ENCODE measurements at regions not wholly inside any gene's neighbourhood (a gene's known extent, or its start where the extent isn't known, plus 50 kb on each side); places are given as distances from the start of the nearest gene placed in this dataset.

- CTCF ChIA-PET, result no interaction called here
- Mint-ChIP-seq H3K27me3 (no peaks in the 10 kb centered on the region), H3K4me3 (no peak overlapping the region), H3K27ac (no peak overlapping the region), H3K9me3 (peaks cover 14% of the 10 kb centered on the region), H3K36me3 (no peaks in the 10 kb centered on the region), H3K4me1 (no peaks in the 10 kb centered on the region)
- no peak for DNase-seq
Measured at GRCh38 chr4:166518776-166519175, 645.7 kb downstream of the TLL1 start.

DNA sequence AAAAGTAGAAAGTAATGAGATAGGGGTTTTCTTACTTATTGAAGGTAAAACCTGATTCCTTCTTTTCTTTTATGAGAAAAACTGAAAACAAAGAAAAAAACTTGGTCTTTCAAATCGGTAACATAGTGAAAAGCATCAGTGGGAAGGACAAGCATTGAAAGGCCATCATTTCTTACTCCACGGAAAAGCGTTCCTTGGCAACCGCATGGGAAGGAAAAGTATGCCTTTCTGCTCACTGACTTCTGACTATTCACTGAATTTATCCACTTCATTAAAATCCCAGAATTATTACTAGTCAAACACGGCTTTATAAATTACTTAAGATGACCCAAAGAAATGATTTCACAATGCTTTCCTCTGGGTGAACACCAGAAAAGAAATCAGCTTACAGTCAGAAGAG, 646.7 kb downstream of the TLL1 start:
- no peak overlapping the region for H3K4me3 Mint-ChIP-seq
- CTCF ChIA-PET, result no interaction called here
- no peaks in the 10 kb centered on the region for H3K4me1 Mint-ChIP-seq
- peaks cover 14% of the 10 kb centered on the region for H3K9me3 Mint-ChIP-seq
- no peaks in the 10 kb centered on the region for H3K27me3 Mint-ChIP-seq
- no peak overlapping the region for H3K27ac Mint-ChIP-seq
- no peak for DNase-seq
- no peaks in the 10 kb centered on the region for H3K36me3 Mint-ChIP-seq

DNA sequence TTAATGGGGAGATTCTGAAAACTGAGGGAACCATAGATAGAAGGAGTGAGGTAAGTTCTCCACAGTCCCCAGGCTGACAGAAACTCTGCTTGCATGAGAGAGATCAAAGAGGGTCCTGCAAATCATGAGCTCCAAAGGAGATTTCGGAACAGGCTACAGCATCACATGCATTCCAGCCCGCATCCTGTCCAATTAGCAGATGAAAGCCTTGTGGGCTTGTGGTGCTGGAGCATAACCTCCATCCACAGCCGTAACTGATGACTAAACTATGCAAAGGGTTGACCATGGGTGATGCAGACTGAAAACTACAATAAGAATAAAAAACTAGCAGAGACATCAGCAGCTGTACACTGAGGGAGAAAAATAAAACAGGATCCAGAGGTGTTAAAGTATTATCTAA, 654.5 kb downstream of the TLL1 start:
- CTCF ChIA-PET, result no interaction called here
- no peak overlapping the region for H3K4me3 Mint-ChIP-seq
- H3K27ac Mint-ChIP-seq, result no peak overlapping the region
- H3K4me1 Mint-ChIP-seq, result no peaks in the 10 kb centered on the region
- H3K36me3 Mint-ChIP-seq, result no peaks in the 10 kb centered on the region
- no peak for DNase-seq
- H3K9me3 Mint-ChIP-seq, result peaks cover 7% of the 10 kb centered on the region
- H3K27me3 Mint-ChIP-seq, result no peaks in the 10 kb centered on the region

- no peaks in the 10 kb centered on the region for H3K36me3 Mint-ChIP-seq
- CTCF ChIA-PET, result no interaction called here
Measured at GRCh38 chr4:166531703-166532102, 658.7 kb downstream of the TLL1 start.

DNA sequence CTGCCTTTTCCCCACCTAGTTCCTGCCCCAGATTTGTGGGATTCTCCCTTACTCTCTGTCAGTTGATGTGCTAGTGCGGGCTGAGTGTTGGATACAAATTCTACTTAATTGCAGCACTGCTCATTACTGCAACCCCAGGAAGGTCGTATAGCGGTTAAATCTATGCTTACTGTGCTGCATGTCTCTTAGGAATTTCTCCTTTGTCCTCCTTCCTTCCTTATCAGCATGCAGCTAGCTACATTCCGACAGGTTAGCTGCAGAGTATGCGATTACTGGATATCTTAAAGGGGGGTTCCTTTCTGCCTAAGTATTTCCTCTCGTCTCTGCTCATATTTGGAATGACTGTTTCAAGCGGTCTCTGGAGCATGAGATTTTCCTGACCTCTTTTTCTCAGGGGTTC, 662.8 kb downstream of the TLL1 start:
- H3K4me1 Mint-ChIP-seq, result no peaks in the 10 kb centered on the region
- CTCF ChIA-PET, result no interaction called here
- no peak overlapping the region for H3K27ac Mint-ChIP-seq
- H3K9me3 Mint-ChIP-seq, result peaks cover 2% of the 10 kb centered on the region
- DNase-seq, result no peak
- H3K4me3 Mint-ChIP-seq, result no peak overlapping the region
- no peaks in the 10 kb centered on the region for H3K36me3 Mint-ChIP-seq
- no peaks in the 10 kb centered on the region for H3K27me3 Mint-ChIP-seq

More at GRCh38 chr4:166531703-166532102, 658.7 kb downstream of the TLL1 start:
- no peaks in the 10 kb centered on the region for H3K4me1 Mint-ChIP-seq
- DNase-seq, result no peak
- H3K27ac Mint-ChIP-seq, result no peak overlapping the region
- H3K27me3 Mint-ChIP-seq, result no peaks in the 10 kb centered on the region
- H3K9me3 Mint-ChIP-seq, result peaks cover 5% of the 10 kb centered on the region
- no peak overlapping the region for H3K4me3 Mint-ChIP-seq

GRCh38 chr4:166538491-166539005, 665.5 kb downstream of the TLL1 start:
- Mint-ChIP-seq H3K4me3 (no peak overlapping the region), H3K27ac (no peak overlapping the region), H3K9me3 (peaks cover 2% of the 10 kb centered on the region), H3K36me3 (no peaks in the 10 kb centered on the region), H3K27me3 (no peaks in the 10 kb centered on the region), H3K4me1 (no peaks in the 10 kb centered on the region)
- CTCF ChIA-PET, result no interaction called here
- no peak for DNase-seq

GRCh38 chr4:166546009-166546408, 673.0 kb downstream of the TLL1 start:
- Mint-ChIP-seq H3K27ac (no peak overlapping the region), H3K27me3 (no peaks in the 10 kb centered on the region), H3K4me1 (no peaks in the 10 kb centered on the region), H3K9me3 (no peaks in the 10 kb centered on the region), H3K4me3 (no peak overlapping the region), H3K36me3 (no peaks in the 10 kb centered on the region)
- DNase-seq, result no peak
- CTCF ChIA-PET, result interaction anchor here (0.7 kb wide), 1 partner anchor 11 kb away, joined by 3 read pairs; no protein-coding TSS in a partner anchor

GRCh38 chr4:166577639-166578038, 656.7 kb downstream of the SPOCK3 start:
- H3K27ac Mint-ChIP-seq, result no peak overlapping the region
- no peak for DNase-seq
- CTCF ChIA-PET, result no interaction called here
- H3K4me3 Mint-ChIP-seq, result no peak overlapping the region
- no peaks in the 10 kb centered on the region for H3K4me1 Mint-ChIP-seq
- H3K27me3 Mint-ChIP-seq, result no peaks in the 10 kb centered on the region
- peaks cover 11% of the 10 kb centered on the region for H3K9me3 Mint-ChIP-seq
- no peaks in the 10 kb centered on the region for H3K36me3 Mint-ChIP-seq

DNA sequence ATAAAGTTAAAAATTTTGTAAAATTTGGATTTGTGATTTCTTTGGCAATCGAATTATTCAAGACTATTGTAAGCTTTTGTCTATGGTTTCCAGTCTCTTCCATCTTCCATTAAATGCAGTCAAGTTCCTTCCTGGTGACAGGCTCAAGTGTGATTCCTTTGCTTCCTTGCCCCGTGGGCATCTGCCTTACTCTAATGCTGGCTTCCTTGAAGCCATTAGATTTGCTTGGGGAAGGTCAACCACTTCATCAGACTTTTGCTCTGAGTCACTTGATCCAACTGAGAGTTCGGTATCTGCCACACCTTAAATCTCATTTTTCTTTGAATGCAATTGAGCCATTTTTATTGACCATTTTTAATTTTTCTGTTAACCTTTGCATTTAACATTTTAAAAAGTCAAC, 648.8 kb downstream of the SPOCK3 start:
- no peak for DNase-seq
- H3K4me1 Mint-ChIP-seq, result no peaks in the 10 kb centered on the region
- H3K4me3 Mint-ChIP-seq, result no peak overlapping the region
- H3K9me3 Mint-ChIP-seq, result peaks cover 19% of the 10 kb centered on the region
- CTCF ChIA-PET, result no interaction called here
- H3K27ac Mint-ChIP-seq, result no peak overlapping the region
- H3K27me3 Mint-ChIP-seq, result no peaks in the 10 kb centered on the region
- H3K36me3 Mint-ChIP-seq, result no peaks in the 10 kb centered on the region

- no peak for DNase-seq
- Mint-ChIP-seq H3K27me3 (no peaks in the 10 kb centered on the region), H3K27ac (no peak overlapping the region), H3K9me3 (peaks cover 1% of the 10 kb centered on the region), H3K4me1 (no peaks in the 10 kb centered on the region), H3K4me3 (no peak overlapping the region), H3K36me3 (no peaks in the 10 kb centered on the region)
- CTCF ChIA-PET, result no interaction called here
Measured at GRCh38 chr4:166594326-166594946, 639.9 kb downstream of the SPOCK3 start.

DNA sequence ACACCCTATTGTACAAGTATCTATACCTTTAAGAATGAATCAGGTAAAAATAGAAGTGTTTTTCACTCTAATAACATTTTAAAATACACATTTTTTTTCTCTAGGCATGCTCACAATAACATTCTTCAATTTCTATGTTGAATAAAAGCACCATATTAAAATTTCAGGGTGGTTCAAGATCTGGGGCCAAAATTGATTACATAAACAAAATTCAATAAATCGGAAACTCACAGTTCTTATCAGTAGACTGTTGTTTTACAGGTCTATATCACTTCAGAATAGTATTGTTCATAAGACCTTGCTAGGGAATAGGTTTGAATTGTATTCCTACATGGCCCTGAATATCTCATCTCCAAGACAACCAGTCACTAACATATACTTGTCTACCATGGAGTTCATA, 634.0 kb downstream of the SPOCK3 start:
- no peak for DNase-seq
- CTCF ChIA-PET, result no interaction called here
- no peak overlapping the region for H3K4me3 Mint-ChIP-seq
- H3K4me1 Mint-ChIP-seq, result no peaks in the 10 kb centered on the region
- no peak overlapping the region for H3K27ac Mint-ChIP-seq
- no peaks in the 10 kb centered on the region for H3K27me3 Mint-ChIP-seq
- H3K36me3 Mint-ChIP-seq, result no peaks in the 10 kb centered on the region
- peaks cover 16% of the 10 kb centered on the region for H3K9me3 Mint-ChIP-seq

DNA sequence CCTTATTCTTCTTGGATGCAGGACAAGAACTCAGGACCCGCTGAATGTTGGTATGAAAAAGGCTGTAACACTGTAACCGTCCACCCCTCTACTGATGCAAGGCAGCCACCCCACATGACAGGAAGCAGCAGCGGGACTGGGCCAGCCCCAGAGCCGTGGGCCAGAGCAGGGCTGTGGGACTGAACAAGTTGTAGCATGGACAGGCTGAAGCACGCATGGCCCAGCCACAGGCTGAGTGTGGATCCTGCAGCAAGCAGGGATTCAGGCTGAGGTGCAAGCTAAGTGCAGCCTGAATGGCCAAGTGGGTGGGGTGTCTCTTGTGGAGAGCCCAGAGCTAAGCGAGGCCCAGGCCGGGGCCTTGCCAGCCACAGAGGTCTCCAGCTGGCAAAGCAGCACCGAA, 632.2 kb downstream of the SPOCK3 start:
- Mint-ChIP-seq H3K36me3 (no peaks in the 10 kb centered on the region), H3K27me3 (no peaks in the 10 kb centered on the region), H3K4me3 (no peak overlapping the region), H3K27ac (no peak overlapping the region), H3K9me3 (peaks cover 16% of the 10 kb centered on the region), H3K4me1 (no peaks in the 10 kb centered on the region)
- no peak for DNase-seq
- CTCF ChIA-PET, result no interaction called here

GRCh38 chr4:166622425-166622977, 611.8 kb downstream of the SPOCK3 start:
- no peak for DNase-seq
- Mint-ChIP-seq H3K9me3 (peaks cover 3% of the 10 kb centered on the region), H3K27me3 (no peaks in the 10 kb centered on the region), H3K4me3 (no peak overlapping the region), H3K4me1 (no peaks in the 10 kb centered on the region), H3K36me3 (no peaks in the 10 kb centered on the region), H3K27ac (no peak overlapping the region)
- CTCF ChIA-PET, result no interaction called here

- Mint-ChIP-seq H3K4me1 (no peaks in the 10 kb centered on the region), H3K27ac (no peak overlapping the region), H3K4me3 (no peak overlapping the region), H3K36me3 (no peaks in the 10 kb centered on the region), H3K9me3 (peaks cover 3% of the 10 kb centered on the region), H3K27me3 (no peaks in the 10 kb centered on the region)
- DNase-seq, result no peak
- CTCF ChIA-PET, result no interaction called here
Measured at GRCh38 chr4:166625018-166625637, 609.2 kb downstream of the SPOCK3 start.

DNA sequence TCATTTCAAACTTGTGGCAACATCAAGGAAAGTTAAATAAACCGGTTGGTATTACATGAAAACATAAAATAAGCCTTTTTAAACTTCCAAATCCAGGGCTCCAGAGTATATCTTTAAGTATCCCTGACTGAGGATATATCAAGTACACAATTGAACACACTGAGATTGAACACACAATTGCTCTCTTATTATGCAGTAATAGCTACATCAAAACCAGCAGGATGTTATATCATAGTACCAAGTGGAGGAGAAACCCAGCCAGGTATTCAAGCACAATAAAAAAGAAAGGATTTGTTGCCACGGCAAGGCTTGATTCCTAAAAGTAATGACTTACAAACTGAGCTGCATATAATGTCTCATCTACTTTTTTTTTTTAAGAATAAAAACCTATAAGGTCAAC, 605.8 kb downstream of the SPOCK3 start:
- Mint-ChIP-seq H3K36me3 (no peaks in the 10 kb centered on the region), H3K4me1 (no peaks in the 10 kb centered on the region), H3K27me3 (no peaks in the 10 kb centered on the region), H3K27ac (no peak overlapping the region), H3K9me3 (peaks cover 2% of the 10 kb centered on the region), H3K4me3 (no peak overlapping the region)
- CTCF ChIA-PET, result no interaction called here
- DNase-seq, result no peak
